NCI-H226 (cell line): ENCODE measurements at regions not wholly inside any gene's neighbourhood (a gene's known extent, or its start where the extent isn't known, plus 50 kb on each side); places are given as distances from the start of the nearest gene placed in this dataset.
A peak's percentile ranks its signal among the peaks of the same experiment; 100 is the strongest.

Experiments used
- DNase-seq: peaks from one replicate; pipeline ENCODE4 v3.0.0-alpha.2; 2015

DNA sequence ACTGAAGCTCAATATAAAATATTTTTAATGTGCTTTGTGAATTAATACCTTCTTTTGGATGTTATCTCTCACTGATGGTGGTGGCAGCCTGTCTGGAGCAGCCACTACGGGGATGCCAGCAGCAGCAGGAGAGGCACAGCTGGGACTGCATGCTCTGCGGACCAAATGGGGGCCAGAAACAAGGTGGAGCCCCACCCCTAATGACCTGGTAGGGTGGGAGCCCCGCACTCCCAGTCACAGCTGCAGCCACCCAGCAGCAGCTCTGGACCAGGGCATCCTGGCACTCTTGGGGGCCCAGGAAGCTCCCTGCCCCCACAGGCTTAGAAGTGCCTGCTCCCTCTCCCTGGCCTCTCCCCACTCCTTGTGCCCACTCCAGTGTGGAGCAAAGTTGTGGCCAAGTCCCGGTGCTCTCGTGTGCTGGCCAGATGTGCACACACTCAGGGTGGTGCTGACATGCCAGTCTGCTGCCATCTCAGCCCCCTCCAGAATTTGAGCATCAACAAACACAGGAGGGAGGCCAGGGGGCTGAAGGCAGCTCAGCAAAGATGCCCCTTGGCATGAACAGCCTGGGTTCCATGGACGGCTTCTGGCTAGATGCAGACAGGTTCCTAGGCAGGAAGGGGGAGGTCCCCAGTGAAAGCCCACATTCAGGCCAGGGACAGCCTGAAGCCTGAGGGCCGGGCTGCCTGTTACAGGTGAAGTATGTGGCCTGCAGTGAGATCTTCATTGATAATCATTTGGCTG lies 696.7 kb upstream of the SLITRK5 start:
- no peak for DNase-seq

DNA sequence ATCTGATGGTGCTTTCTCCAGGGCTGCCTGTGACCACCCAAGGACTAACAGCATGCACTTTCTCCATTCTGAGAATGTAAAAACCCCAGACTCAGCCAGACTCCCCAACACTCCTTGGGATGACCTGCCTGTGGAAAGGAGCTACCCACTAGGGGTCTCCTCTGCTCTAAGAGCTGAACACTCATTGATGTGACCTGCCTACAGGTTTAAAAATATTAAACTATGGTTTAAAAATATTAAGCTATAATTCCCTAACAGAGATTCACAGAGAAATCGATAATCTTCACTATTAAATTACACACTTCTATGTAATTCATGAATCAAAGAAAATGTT lies 696.2 kb upstream of the SLITRK5 start:
- no peak for DNase-seq

DNA sequence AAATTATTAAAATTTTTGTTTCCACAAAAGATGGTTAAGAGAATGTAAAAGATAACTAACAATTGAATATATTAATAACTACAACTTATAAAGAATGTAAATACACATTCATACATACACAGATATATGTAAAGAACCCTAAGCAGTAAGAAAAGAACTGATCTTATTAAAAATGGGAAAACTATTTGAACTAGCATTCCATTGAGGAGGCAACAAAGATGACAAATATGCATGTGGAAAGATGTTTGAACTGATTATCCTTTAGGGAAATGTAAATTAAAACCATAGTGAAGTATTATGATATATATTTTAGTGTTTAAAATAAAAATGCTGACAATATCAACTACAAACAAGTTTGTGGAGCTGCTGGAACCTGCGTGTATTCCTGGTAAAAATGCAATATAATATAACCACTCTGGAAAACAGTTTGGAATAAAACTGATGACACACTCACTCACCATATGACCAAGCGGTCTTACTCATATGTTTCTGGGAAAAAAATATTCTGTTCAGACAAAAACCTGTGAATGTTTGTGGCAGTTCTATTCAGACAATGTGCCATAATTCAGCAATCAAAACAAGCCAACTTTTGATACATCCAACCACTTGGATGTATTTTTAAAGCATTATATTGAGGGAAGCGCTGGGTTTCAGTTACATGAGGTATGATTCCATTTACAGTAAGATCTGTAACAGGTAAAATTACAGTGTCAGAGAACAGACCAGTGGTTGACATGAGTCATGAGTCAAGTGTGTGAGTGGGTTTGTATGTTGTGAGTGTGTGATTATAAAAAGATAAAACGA lies 694.4 kb upstream of the SLITRK5 start:
- DNase-seq: no peak

DNA sequence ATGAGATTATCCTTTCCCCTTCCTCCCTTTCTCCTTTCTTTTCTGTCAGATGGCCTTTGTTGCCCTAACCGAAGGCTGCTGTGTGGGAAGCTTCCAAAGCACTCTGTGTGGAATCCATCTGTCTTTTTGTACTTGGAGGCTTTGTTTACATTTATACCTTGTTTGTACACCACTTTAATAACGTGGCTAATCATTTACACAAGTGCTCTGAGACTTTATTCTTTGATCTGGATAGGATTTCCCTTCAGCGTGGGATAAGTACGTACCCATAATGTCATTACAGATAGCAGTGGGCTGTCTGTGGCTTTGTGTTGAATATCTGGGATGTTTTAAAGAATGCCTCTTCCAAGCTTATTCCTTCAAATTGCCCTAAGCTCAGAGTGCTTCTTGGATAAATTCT lies 684.7 kb upstream of the SLITRK5 start:
- no peak for DNase-seq

DNA sequence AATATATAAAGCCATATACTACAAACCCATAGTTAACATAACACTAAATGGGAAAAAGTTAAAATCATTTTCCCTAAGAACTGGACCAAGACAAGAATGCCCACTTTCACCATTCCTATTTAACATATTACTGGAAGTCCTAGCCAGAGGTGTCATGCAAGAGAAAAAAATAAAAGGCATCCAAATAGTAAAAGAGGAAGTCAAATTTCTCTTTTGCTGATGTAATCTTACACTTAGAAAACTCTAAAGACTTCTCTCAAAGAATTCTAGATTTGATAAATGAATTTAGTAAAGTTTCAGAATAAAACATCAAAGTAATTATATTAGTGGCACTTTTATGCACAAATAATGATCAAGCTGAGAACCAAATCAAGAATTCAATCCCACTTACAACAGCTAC lies 678.9 kb upstream of the SLITRK5 start:
- no peak for DNase-seq

DNA sequence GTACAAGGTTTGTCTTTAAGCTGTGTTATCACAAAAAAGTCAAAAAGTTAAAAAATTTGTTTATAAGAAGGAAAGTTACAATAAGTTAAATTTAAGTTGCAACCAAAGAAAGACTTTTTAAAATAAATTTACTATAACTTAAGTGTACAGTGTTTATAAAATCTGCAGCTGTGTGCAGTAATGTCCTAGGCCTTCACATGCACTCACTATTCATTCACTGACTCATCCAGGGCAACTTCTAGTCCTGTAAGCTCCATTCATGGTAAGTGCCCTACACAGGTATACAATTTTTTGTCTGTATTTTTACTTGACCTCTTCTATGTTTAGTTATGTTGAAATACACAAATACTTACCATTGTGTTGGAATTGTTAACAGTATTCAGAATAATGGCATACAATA lies 667.9 kb upstream of the SLITRK5 start:
- DNase-seq: no peak

DNA sequence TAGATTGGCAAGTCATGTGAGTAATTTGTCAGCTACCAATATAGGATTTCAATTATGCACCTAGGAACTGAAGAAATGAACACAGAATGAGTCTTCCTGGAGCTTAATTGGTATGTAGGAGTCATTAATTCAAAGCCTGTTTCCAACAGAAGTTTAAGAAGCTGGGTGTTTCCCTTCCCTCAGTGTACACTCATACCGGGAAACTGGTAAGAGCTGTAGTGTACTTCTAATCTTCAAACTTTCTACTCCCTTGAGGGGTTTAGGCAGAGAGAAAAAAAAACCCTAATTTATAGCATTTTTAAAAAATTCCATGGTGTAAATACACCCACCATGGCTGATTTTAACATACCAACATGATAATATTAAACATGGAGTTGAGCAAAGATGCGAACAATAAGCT lies 665.7 kb upstream of the SLITRK5 start:
- no peak for DNase-seq

DNA sequence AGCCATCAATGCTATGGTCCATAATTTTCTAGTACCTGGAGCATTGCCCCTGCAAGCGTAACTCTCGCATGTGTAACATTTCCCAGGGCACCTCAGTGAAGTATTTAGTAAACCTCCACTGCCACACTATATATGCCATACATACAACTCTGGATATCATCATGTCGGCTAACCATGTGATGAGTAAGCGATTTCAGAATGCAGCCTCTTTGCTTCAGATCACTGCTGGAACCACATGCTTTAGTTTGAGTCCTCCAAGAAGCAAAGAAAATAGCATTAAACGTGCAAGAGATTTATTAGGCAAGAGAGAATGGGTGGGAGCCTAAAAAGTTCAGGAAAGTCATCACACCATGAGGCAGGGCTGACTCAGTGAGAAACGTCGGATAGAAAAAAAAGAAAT lies 635.6 kb upstream of the SLITRK5 start:
- DNase-seq: no peak

DNA sequence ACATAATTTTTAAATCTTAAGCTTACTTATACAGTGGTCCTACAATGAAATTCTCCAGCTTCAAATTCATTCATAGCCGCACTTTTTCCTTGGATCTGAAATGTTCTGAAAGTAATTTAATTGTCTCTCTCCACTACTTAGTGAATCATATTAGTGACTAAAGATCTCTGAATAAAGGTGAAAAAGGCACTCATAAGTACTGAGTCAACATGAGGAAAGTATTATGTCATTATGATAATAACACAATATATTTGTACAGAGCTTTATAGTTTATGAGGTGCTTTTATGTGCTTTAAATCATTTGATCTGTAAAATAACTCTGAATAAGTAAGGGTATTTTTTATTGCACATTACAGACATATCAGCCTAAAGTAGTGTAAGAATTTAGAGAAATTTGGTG lies 628.2 kb upstream of the SLITRK5 start:
- DNase-seq: no peak

DNA sequence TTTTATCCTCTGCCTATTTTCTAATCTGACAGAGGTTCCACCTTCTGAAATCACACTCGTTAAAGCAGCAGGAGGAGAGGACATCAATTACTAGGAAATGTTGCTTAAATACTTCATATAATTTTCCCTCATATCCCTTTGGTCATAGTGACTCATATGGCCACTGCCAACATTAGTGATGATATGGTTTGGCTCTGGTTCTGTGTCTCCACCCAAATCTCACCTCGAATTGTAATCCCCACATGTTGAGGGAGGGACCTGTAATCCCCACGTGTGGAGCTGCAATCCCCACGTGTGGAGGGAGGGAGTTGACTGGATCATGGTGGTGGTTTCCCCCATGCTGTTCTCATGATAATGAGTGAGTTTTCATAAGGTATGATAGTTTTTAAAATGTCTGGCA lies 618.4 kb upstream of the SLITRK5 start:
- DNase-seq: peak; percentile 25

DNA sequence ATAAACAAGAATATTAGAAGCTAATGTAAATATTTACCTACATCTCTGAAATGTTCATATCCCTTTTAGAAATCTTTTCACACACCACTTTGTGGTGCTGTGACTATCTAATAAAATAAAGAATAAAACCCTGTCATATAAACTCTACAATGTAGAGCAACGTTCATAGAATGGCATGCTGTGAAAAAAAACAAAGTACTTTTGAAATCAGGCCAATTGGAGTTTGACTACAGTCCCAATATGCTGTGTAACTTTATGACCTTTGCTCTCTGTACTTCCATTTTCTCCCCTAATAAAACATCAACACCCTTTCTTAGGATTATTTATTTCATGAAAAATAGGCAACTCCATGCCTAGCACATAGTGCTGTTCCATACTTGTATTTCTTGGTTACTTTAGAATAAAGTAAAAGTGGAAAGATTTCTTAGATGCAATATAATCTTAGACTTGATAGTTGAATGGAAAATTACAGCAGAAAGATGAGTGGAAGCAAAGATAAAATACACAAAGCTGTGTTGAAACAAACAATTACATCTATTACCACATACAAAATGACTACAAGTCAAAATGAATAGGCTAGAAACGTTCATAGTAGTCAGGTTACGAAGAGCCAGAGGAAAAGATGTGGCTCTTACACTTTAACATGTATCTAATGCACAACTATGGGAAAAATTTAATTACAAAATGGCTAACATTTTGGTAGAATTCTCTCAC lies 613.2 kb upstream of the SLITRK5 start:
- no peak for DNase-seq

DNA sequence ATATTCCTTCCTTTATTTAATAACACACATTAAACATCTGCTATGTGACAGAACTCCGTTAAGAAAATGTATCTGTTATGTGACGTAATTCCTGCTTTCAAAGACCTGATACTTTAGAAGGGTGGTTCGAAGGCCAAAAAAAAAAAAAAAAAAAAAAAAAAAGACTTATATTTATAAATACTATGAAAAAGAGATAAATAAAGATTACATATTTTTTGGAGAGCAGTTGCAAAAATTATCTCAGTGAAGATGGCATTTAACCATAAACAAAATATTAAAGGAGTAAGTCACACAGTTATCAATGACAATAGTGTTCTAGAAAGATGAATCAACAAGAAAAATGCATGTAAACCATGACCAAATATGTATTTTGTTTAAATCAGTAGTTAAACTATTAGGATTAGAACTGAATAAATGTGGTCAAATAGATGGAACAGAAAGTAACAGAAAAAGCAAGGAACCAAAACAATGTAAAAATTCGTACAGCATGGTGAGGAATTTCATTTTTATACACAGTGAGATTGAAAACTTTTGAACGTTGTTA lies 612.3 kb upstream of the SLITRK5 start:
- DNase-seq: no peak

DNA sequence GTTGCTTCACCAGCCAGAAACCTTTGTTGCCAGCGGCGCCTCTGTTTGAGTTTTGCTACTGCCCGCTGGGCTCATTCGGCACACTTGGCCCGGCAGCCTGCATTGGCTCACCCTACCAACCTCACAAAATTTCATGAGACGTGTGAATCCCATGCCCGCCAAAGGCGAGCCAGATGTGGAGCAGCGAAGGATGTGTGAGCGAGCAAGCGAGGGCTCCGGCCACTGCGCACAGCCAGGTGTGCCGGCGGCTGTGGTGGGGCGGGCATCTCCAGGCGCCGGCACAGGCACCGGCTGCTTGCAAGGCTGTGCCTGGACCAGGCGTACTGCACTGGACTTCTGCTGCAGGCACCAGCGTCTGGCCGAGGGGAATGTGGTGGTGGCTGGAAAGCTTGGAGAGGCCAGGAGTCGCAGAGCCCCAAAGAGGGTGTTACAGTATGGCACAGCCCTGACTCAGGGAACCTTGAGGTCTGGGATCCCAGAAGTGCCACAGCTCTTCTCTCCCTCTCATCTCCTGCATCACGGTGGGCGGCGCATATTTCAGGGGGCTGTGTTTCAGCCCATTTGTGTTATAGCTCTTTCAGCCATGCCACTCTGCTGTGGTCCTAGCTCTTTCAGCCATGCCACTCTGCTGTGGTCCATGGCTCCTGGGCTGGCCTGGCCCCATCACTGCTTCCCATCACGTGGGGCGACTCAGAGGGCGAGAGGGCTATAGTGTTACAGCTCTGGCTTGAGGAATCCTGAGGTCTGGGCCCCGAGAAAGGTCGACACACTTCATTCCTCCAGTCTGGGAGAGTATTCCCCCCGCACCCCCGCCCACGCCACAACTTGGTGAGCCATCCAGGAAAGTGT lies 592.0 kb upstream of the SLITRK5 start:
- DNase-seq: no peak

DNA sequence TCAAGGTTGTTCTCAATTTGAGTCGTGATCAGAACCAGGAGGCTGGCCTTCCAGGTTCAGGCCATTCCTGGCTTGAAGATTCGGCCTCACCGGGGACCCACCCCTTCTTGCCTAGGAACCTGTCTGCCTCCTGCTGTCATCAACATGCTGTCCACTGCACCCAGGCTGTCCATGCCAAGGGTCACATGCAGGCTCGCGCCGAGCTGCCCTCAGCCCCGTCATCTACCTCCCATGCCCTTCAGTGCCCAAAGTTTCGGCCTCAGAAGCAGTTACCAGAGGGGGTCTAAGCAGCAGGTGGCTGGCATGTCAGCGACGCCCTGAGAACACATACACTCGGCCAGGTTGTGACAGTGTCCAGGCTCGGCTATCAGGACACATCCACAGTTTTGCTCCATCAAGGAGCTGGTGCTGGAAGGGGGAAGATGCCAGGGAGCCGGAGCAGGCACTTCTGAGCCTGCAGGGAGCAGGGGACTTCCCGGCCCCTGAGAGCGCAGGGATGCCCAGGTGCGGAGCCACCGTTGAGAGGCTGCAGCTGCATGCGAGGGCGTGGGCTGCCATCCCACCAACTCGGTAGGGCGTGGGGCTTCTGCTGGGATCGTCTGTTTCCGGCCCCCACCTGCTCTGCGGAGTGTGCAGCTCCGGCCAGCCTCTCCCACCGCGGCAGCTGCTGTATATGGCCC lies 590.9 kb upstream of the SLITRK5 start:
- no peak for DNase-seq

DNA sequence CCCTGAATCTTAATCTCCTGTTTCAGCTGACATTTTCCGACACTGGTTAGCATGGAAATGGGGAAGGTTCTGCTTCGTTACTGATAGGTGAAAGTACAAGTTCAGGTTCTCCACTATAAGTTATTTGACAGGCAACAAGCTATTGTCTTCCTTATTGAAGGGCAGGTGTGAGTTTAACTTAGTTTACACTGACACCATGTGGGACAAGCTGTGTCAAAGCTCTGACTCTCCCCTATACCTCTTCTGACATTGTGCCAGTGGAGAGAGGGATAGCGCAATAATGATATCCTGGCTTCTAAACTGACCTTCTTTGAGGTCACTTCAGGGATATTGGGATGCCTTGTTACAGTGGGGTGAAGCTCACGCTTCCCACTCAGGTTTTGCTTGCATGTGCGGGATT lies 587.0 kb upstream of the SLITRK5 start:
- no peak for DNase-seq

DNA sequence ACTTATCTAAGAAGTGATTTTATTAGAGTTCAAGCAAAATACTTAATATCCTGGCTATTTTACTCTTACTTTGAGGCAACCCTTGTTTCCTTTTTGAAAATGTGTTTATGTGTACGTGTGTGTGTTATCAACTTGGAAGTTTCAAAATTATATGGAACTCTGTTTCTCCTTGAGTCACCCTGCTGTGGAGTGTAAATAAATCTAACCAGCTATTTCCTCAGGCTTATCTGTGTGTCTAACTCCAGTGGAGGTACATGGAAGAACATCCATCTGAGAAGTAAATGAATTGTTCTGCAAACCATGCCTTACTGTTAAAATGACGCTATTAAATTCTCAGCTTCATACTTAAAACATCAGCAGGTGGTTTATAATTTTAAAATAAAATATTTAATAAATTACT lies 583.4 kb upstream of the SLITRK5 start:
- DNase-seq: peak; percentile 80

DNA sequence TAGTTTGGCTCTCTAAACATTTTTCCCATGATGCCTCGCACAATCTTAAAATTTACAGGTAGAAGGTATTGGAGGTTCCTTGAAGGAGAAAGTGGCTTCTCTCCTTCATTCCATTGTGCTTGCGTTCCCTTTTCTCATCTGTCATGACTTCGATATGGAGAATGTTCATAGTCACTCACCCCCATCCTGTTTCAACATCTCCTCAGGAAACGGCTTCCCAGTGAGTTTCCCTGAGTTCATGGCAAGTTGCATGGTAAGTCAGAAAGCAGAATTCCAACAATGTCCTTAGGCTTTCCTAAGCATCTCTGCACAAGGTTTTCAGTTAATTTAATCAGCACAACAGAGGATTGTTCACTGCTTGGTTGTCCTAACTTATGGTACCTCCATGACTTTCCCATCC lies 581.8 kb upstream of the SLITRK5 start:
- DNase-seq: peak; percentile 94

DNA sequence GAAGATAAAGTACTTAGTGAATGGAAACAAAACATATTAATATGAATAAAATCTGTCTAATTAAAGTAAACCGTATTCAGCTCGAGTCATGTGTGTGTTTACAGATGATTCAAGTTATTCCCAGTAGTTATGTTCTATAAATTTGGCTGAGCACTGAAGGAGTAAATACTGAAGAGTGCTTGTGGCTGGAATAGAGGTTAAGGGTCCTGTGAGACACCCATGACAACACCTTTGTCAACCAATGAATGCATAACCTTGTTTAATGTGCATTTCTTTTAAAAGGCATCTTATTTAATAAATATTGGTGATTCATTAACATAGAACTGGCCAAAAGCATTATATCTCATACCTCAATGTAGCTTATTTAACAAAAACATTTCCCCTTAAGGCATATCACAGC lies 577.8 kb upstream of the SLITRK5 start:
- no peak for DNase-seq

DNA sequence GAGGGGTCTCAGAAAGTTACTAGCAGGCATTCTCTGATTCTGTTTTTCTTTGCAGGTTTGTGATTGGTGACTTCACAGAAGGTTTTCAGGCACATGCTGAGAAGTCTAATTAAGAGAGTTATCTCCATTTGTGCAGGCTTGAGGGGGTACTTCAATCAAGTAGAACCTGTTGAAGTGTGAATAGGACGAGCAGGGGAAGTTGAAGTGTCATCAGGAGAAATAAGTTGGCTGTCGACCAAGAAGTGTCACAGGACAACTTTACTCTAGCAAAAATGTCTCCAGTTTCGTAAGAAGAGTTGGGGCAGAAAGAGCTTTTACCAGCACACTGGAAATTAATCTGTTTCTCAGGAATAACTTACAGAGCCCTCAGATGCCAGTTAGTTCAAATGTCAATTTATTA lies 576.5 kb upstream of the SLITRK5 start:
- no peak for DNase-seq

DNA sequence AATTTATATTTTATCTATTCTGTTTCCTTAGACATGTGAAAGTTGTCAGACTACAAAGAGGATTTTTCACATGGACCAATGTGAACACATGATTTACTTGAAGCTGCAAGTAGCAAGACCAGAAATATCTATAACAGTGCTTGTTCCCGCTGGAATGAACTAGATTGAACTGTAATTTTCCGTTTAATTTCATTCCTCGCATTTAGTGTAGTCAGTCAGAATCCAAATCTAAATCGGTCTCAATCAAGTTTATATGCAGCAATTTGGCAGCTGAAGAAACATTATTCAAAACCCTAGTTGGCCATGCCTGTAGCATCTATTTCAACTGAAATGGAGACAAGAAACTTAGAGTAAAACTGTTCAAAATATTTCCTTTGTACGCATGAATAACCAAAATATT lies 570.7 kb upstream of the SLITRK5 start:
- no peak for DNase-seq

DNA sequence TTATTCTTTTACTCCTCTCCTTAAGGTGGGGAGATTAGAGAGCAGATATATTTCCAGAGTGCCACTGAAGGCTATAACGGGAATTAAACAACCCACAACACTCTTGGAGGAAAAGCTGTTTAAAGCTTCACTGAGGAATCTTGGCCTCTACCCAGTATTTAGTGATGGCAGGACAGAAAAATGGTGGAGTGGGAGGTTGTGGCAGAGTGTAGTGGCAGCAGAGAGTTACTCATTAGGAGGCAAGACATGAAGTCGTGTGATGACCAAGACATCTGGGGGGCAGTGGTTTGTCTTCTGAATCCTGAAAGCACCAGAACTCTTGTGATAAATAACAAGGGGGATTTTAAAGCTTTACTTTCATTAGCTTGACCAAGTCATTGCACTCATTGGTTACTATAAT lies 563.5 kb upstream of the SLITRK5 start:
- no peak for DNase-seq

DNA sequence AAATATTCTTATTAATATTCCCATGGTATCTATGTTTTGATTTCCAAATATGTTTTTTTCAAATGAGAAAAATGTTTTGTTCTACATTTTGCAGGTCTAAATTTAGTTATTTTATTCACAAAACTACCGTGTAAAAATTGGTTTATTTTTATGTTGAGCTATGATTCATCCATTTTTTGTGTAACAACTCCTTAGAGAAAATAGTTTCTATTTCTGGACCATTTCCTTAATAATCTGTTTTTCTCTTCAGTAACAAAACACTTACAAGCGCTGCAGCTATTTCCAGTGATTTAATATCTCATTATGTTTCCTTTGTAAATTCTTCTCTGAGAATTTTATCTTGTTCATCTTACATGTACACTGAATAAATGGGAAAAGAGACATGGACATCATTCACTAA lies 550.7 kb upstream of the SLITRK5 start:
- DNase-seq: no peak
